Keratinocyte (primary cell): ENCODE measurements at regions not wholly inside any gene's neighbourhood (a gene's known extent, or its start where the extent isn't known, plus 50 kb on each side); places are given as distances from the start of the nearest gene placed in this dataset.
"Not testable (repeated sequence)": the region's sequence is repeated elsewhere in the genome, so short reads cannot be mapped to it uniquely, and the experiment has no call there.

Source experiments
- DNase-seq: peaks from one replicate; pipeline ENCODE4 v3.0.0-alpha.2; 2011; ENCODE audit warnings: low read depth, missing footprints, low spot score
- FAIRE-seq: peaks from 2 replicates; lab custom pipeline; 2011; peaks lifted over from hg19 to GRCh38; lab: Jason Lieb, UNC
- H2AFZ ChIP-seq: 2 replicates; pipeline ENCODE4 v1.6.0; 2012; ENCODE audit warnings: low read length, control low read depth, inconsistent platforms; ENCODE audit not compliant: control insufficient read depth
- H3K27ac ChIP-seq: 2 replicates; pipeline ENCODE4 v1.5.1; 2011; ENCODE audit warnings: low read length; ENCODE audit not compliant: control insufficient read depth, insufficient read depth
- H3K27me3 ChIP-seq: 3 replicates; pipeline ENCODE4 v1.6.0; 2011; ENCODE audit warnings: low read length; ENCODE audit not compliant: control insufficient read depth, insufficient read depth; ENCODE audit errors: extremely low read depth
- H3K36me3 ChIP-seq, 2 experiments: 2 replicates in 1 of 2; 3 replicates in 1 of 2; pipeline ENCODE4 v1.5.1; 2011; ENCODE audit warnings: low read length in 2 of 2, mild to moderate bottlenecking in 1 of 2; ENCODE audit not compliant: control insufficient read depth in 2 of 2, insufficient read depth in 2 of 2; ENCODE audit errors: extremely low read depth in 1 of 2
- H3K4me1 ChIP-seq: 3 replicates; pipeline ENCODE4 v1.5.1; 2011; ENCODE audit warnings: low read length; ENCODE audit not compliant: control insufficient read depth, insufficient read depth; ENCODE audit errors: extremely low read depth
- H3K4me2 ChIP-seq: 3 replicates; pipeline ENCODE4 v1.6.0; 2011; ENCODE audit warnings: low read depth, low read length; ENCODE audit not compliant: control insufficient read depth, insufficient read depth; ENCODE audit errors: extremely low read depth
- H3K4me3 ChIP-seq, 3 experiments: fragments of 200-600 bp in 1 of 3; sonication (generic) in 1 of 3; 2 replicates in 2 of 3; 3 replicates in 1 of 3; pipeline ENCODE4 v1.5.1; 2011 to 2016; ENCODE audit warnings: low read length in 3 of 3, mild to moderate bottlenecking in 3 of 3, control low read depth in 2 of 3, inconsistent platforms in 1 of 3, low read depth in 1 of 3, mixed read lengths in 1 of 3, mixed run types in 1 of 3, moderate library complexity in 1 of 3; ENCODE audit not compliant: control insufficient read depth in 2 of 3, insufficient read depth in 2 of 3; ENCODE audit errors: extremely low read depth in 1 of 3
- H3K79me2 ChIP-seq: 2 replicates; pipeline ENCODE4 v1.6.0; 2012; ENCODE audit warnings: low read length; ENCODE audit not compliant: control insufficient read depth, insufficient read depth
- H3K9ac ChIP-seq: 3 replicates; pipeline ENCODE4 v1.6.0; 2011; ENCODE audit warnings: low read length; ENCODE audit not compliant: control insufficient read depth, insufficient read depth; ENCODE audit errors: extremely low read depth
- H3K9me1 ChIP-seq: 3 replicates; pipeline ENCODE4 v1.6.0; 2011; ENCODE audit warnings: low read length; ENCODE audit not compliant: control insufficient read depth, insufficient read depth; ENCODE audit errors: extremely low read depth
- H3K9me3 ChIP-seq: 2 replicates; pipeline ENCODE4 v1.5.1; 2012; ENCODE audit warnings: low read depth, low read length; ENCODE audit not compliant: control insufficient read depth
- H4K20me1 ChIP-seq: 3 replicates; pipeline ENCODE4 v1.6.0; 2011; ENCODE audit warnings: low read length; ENCODE audit not compliant: control insufficient read depth, insufficient read depth; ENCODE audit errors: extremely low read depth
- CTCF ChIP-seq, 3 experiments: IDR thresholded peaks in 1 of 3; conservative IDR thresholded peaks in 1 of 3; optimal IDR thresholded peaks in 1 of 3; 2 replicates in 2 of 3; 3 replicates in 1 of 3; pipeline versions ENCODE3 to v1.5.1; 2011; ENCODE audit warnings: low read length in 3 of 3, mild to moderate bottlenecking in 3 of 3, moderate library complexity in 2 of 3, control low read depth in 1 of 3, inconsistent platforms in 1 of 3; ENCODE audit not compliant: insufficient read depth in 2 of 3; ENCODE audit errors: extremely low read depth in 1 of 3
- EZH2 ChIP-seq: IDR thresholded peaks from one replicate; pipeline ENCODE4 v1.6.1; 2012; ENCODE audit warnings: inconsistent platforms, mild to moderate bottlenecking, low read length, moderate library complexity
- dilution Hi-C: fragments of 300-500 bp; cut with MboI; formaldehyde crosslinking; loops from one replicate; pipeline ENCODE4 v1.7.0; 2020; ENCODE audit warnings: low sequenced_read_pairs; ENCODE audit not compliant: extremely low pct_ligation_motif_present

- H3K36me3 ChIP-seq = no peaks in the 10 kb centered on the region
- DNase-seq (no peak), FAIRE-seq (no peak)
- H3K27me3 ChIP-seq = no peaks in the 10 kb centered on the region
- no peak overlapping the region for H3K9ac ChIP-seq
- no peaks in the 10 kb centered on the region for H4K20me1 ChIP-seq
- peaks cover 13% of the 10 kb centered on the region for H3K4me1 ChIP-seq
- TF ChIP-seq CTCF (optimal IDR thresholded peaks at IDR 0.05 in 1 of 3, IDR thresholded peaks at IDR 0.05 in 1 of 3, conservative IDR thresholded peaks at IDR 0.05 in 1 of 3; ENCODE audit: extremely low read depth in 1 of 3, insufficient read depth in 2 of 3, low read length in 3 of 3) = no peak
- TF ChIP-seq EZH2 = no peak
- H3K27ac ChIP-seq = no peak overlapping the region
- peaks cover 9% of the 10 kb centered on the region for H3K9me3 ChIP-seq
- H3K4me3 ChIP-seq = no peak overlapping the region
- no peaks in the 10 kb centered on the region for H3K9me1 ChIP-seq
- dilution Hi-C loops = no loop called here
- H2AFZ ChIP-seq = no peak overlapping the region
- H3K4me2 ChIP-seq = no peak overlapping the region
- no peaks in the 10 kb centered on the region for H3K79me2 ChIP-seq
Observed at GRCh38 chr6:170036916-170037315, 254.0 kb downstream of the DLL1 start.

GRCh38 chr6:170036367-170036766 is 254.5 kb downstream of the DLL1 start:
- H3K27me3 ChIP-seq, H3K27ac ChIP-seq, H3K4me3 ChIP-seq, H3K36me3 ChIP-seq, H3K9me1 ChIP-seq, H3K9me3 ChIP-seq, H4K20me1 ChIP-seq, H2AFZ ChIP-seq, dilution Hi-C loops, H3K79me2 ChIP-seq, H3K9ac ChIP-seq, H3K4me2 ChIP-seq, FAIRE-seq, DNase-seq: not testable (repeated sequence)
- peaks cover 13% of the 10 kb centered on the region for H3K4me1 ChIP-seq

GRCh38 chr6:170035901-170036304 is 255.0 kb downstream of the DLL1 start:
- H3K4me1 ChIP-seq = peaks cover 13% of the 10 kb centered on the region
- dilution Hi-C loops = no loop called here

More at GRCh38 chr6:170035901-170036304, 255.0 kb downstream of the DLL1 start:
- no peak for TF ChIP-seq EZH2
- no peak for TF ChIP-seq CTCF (optimal IDR thresholded peaks at IDR 0.05 in 1 of 3, IDR thresholded peaks at IDR 0.05 in 1 of 3, conservative IDR thresholded peaks at IDR 0.05 in 1 of 3; ENCODE audit: extremely low read depth in 1 of 3, insufficient read depth in 2 of 3, low read length in 3 of 3)
- H3K9me3 ChIP-seq = peaks cover 9% of the 10 kb centered on the region
- no peaks in the 10 kb centered on the region for H3K27me3 ChIP-seq
- no peak for DNase-seq
- FAIRE-seq = no peak
- no peaks in the 10 kb centered on the region for H3K36me3 ChIP-seq
- no peak overlapping the region for H3K4me3 ChIP-seq
- H3K27ac ChIP-seq = no peak overlapping the region
- no peak overlapping the region for H3K4me2 ChIP-seq
- no peak overlapping the region for H3K9ac ChIP-seq
- no peaks in the 10 kb centered on the region for H3K9me1 ChIP-seq
- no peaks in the 10 kb centered on the region for H4K20me1 ChIP-seq
- no peaks in the 10 kb centered on the region for H3K79me2 ChIP-seq
- no peak overlapping the region for H2AFZ ChIP-seq
